HG03520 (cell line): ENCODE measurements at regions not wholly inside any gene's neighbourhood (a gene's known extent, or its start where the extent isn't known, plus 50 kb on each side); places are given as distances from the start of the nearest gene placed in this dataset.
"Not testable (repeated sequence)": the region's sequence is repeated elsewhere in the genome, so short reads cannot be mapped to it uniquely, and the experiment has no call there.

Experiments used
- ATAC-seq: cut with Tn5 transposase; IDR thresholded peaks from one replicate; pipeline ENCODE4 v1.9.1; 2021; ENCODE audit warnings: mild to moderate bottlenecking, moderate library complexity; ENCODE audit not compliant: unreplicated experiment

DNA sequence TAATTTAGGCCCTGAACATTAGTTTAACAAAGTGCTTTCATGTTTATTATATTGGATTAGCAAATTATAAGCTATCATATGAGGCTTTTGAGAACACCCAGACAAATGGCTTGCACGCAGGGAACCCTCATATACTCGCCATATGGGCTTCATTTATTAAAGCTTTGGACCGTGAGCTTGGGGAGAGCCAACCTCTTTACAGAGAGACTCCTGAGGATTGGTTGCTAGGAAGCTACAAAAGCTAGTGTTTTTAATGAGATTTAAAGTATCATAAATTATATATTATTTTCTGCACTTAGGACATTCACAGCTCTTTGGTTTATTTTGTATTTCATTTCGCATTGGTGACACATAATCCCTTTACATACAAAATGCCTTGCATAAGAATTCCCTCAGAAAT is 193.8 kb upstream of the TOX3 start:
- no peak for ATAC-seq

GRCh38 chr16:52740333-52740732 is 193.4 kb upstream of the TOX3 start:
- no peak for ATAC-seq

GRCh38 chr16:52738992-52739391 is 192.0 kb upstream of the TOX3 start:
- not testable (repeated sequence) for ATAC-seq

DNA sequence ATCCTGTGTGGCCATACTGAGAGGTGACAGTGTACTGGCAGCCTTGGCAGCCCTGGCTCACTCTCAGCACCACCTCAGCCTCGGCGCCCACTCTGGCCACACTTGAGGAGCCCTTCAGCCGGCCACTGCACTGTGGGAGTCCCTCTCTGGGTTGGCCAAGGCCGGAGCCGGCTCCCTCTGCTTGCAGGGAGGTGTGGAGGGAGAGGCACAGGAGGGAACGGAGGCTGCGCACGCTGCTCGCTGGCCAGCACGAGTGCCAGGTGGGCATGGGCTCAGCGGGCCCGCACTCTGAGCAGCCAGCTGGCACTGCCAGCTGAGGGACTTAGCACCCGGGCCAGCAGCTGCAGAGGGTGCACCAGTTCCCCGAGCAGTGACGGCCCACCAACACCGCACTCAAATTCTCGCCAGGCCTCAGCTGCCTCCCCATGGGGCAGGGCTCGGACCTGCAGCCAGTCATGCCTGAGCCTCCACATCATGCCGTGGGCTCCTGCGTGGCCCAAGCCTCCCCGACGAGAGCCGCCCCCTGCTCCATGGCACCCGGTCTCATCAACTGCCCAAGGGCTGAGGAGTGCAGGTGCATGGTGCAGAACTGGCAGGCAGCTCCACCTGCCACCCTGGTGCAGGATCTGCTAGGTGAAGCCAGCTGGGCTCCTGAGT is 184.4 kb upstream of the TOX3 start:
- no peak for ATAC-seq

- no peak for ATAC-seq
These were observed 182.8 kb upstream of the TOX3 start for GRCh38 chr16:52729731-52730130.

DNA sequence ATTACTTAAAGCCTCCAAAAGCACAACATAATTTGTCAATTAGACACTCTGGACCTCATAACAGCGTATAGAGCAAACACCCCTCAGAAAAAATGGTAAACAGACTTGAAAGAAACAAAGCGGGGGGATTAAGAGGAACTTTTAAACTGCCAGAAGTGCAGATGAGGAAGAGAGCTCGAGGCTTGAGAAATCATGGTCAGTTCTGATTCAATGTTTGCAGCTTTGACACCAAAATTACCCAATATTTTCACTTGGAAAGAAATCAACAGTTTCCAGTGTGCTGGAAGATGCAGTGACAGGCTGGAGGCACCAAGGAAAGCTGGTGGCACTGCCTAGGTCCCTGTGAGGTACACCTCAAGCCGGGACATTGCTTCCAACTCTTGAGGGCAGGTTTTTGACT is 180.9 kb upstream of the TOX3 start:
- ATAC-seq, result no peak

DNA sequence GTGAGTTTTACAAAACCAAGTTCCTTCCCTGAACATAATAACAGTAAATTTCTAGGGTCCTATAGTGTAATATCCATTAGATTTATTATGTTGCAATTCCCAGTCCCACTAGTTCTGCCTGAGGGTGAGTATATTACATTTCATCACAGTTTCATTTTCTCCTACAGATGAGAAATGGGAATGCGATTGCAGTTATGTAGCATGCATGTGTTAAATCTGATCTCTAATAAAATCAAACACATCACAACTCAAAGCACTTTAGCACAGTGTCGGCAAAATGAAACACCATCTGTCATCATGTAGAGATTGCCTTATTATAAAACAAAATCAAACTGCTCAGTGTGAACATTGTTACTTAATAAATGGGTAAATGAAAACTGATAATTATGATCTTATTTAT is 180.5 kb upstream of the TOX3 start:
- ATAC-seq, result no peak

DNA sequence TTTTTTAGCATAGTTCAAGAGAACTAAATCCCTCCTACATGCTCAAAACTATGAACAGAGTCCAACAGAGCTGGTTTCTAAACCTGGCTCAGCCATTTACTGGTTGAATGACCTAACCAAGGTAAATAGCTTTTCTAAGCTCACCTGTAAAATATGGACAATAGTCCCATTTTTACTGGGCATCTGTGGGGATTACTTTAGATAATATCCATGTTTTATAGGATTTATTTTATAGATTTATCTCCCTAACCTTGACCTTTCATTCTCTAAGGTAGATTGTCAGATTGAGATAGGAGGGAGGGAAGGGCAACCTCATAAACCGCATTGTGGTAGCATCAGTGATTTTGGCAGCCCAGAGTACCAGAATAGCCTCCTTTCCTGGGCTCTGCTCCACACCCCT is 178.5 kb upstream of the TOX3 start:
- no peak for ATAC-seq

- ATAC-seq, result no peak
These were observed 178.1 kb upstream of the TOX3 start for GRCh38 chr16:52725043-52725442.

DNA sequence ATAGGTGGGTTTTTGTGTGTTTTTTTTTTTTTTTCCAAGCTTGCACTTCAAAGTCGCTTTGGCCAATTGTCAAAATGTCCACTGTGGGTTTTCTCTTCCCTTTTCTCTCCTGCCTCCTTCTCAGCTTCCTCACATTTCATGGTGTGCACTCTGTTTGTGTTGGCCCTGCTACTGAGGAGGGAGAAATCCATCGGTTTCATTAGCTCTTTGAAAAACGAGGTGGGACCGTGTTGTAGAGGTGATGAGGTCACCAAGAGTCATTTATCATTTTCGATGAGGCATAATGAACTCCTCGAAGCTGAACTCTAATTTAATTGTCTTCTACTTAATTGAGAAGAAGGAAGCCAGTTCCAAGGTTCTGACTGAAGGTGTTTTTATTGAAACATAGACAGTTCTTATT is 174.4 kb upstream of the TOX3 start:
- ATAC-seq, result no peak

- ATAC-seq, result no peak
These were observed 171.1 kb upstream of the TOX3 start for GRCh38 chr16:52718046-52718445.

- no peak for ATAC-seq
These were observed 166.8 kb upstream of the TOX3 start for GRCh38 chr16:52713740-52714139.

DNA sequence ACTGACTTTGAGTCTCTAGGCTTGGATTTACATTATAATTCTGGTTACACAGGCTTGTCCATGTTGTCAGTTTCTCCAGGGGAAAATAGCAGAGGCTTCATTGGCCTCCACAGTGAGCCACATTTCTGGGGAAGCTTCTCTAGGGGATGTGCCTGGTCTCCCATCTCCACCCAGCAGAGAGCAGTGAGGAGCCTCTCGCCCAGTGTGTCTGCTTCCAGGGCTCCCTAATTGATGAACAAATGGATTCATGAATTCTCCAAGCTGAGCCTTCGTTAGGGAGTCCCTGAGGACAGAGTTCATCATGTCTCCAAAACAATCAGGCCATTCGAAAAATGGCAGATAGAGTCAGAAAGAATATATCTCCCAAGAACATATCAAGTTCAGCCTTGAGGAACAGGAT is 162.4 kb upstream of the TOX3 start:
- ATAC-seq, result no peak

- no peak for ATAC-seq
These were observed 161.5 kb upstream of the TOX3 start for GRCh38 chr16:52708476-52708875.

DNA sequence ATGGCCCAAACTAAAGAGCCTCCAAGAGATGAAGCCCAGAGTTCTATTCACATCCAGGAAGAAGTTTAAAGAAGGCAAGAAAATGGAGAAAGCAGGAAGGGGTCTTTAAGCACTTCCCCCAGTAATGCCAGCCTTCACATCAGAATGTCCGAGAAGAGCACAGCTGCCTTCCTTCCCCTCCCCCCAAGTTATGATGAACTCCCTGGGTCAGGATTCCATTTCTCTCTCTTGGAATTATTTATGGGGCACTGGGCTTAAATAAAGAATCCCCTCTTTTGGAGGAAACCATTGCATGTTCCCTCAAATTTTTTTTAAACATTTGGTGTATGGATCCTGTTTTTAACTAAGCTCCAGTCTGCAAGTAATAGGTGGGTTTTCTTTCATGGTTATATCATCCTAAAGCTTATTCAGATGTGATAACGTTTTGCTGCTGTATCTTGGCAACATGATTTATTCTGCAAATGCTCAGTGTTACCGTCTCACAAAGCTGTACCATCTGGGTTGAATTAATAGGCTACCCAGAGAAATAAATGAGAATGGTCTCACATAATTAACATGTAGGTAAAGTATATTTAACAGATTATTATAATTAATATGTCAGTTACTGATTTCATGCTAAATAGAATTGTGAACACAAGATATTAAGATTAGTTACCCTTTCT is 160.9 kb upstream of the TOX3 start:
- no peak for ATAC-seq

DNA sequence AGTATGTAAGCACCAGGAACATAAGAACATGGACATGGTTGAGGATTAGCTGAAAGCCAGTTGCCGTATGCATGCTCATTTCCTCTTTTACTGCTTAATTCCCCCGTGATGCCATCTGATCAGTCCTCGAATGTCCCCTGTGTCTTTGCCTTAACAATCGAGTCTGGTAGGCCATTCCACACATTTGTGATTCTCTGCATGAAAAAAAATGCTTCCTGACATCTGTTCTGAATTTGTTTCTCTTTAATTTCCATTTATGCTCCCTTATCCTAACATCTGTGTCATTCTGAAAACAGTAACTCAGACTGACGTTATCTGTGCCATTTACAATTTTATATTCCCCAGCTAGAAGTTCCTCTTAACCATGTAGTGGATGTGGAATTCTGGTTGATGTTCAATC is 158.2 kb upstream of the TOX3 start:
- ATAC-seq, result no peak

DNA sequence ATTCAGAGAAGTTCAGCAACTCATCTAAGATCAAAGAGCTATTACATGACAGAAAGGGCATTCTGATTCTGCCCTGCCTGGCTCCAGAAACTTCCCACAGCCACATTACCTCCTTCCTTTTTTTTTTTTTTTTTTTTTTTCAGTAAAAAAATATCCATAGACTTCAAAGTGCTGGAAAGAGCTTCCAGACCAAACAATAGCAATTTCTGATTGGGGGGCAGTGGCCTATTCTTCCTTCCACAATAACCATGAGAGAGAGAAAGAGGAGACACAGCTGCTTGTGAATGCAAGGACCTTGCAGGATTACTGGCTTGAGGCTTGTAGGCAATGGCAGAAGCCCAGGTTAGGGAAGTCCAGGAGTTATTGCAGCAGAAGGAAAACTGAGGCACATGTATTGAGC is 151.0 kb upstream of the TOX3 start:
- no peak for ATAC-seq

DNA sequence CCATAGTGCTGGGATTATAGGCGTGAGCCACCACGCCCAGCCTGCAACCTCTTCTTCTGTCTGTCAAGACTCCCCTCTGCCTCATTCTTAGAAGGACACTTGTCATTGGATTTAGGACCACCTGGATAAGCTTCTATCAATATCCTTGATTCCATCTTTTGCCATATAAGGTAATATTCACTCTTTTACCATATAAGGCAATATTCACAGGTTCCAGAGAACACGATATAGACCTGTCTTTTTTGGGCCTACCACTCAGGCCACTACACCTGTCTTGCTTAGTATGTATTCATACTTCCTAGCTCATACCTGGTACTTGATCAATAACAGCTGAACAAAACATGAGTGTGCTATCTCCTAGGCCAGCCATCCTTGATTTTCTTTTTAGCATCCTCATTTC is 149.2 kb upstream of the TOX3 start:
- no peak for ATAC-seq

GRCh38 chr16:52690468-52690867 is 143.5 kb upstream of the TOX3 start:
- ATAC-seq, result no peak

GRCh38 chr16:52680993-52681392 is 134.1 kb upstream of the TOX3 start:
- no peak for ATAC-seq

DNA sequence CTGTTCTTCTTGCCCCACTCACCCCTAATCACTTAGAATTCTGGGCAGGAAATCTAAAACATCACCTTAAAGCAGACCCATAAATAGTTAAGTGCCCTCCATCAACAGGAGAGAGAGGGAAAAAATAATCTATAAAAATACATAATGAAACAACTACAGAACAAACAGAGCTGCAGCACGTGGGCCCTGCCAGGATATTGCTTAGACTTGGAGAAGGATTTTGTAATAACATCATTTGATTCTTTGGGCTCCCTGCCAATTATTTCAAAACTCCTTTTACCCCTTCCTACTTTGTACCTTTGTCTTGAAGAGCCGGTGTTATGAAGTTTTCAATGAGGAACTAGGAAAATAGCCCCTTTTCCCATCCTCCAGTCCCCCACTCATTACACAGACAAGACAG is 130.6 kb upstream of the TOX3 start:
- no peak for ATAC-seq

DNA sequence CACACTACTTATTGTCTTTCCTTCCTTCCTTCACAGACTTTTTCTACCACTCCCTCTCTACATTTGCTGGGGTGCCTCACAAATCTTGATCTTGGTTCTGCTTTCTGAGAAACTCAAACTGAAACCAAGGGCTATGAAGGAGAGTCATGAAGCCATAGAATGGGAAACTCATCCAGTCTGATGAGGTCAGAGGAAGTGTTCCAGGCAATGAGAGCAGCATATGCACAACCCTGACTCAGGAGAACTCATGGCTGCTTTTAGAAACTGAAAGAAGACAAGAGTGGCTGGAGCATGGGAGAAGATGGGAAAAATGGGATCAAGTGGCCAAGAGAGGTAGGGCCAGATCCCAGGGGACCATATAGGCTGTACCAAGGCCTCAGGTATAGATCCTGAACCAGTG is 130.0 kb upstream of the TOX3 start:
- ATAC-seq, result no peak

GRCh38 chr16:52671590-52671989 is 124.6 kb upstream of the TOX3 start:
- no peak for ATAC-seq
